NCI-H1417 (cell line): ENCODE measurements at regions not wholly inside any gene's neighbourhood (a gene's known extent, or its start where the extent isn't known, plus 50 kb on each side); places are given as distances from the start of the nearest gene placed in this dataset.
A peak's percentile ranks its signal among the peaks of the same experiment; 100 is the strongest.

ENCODE experiments used
- DNase-seq, 3 experiments: peaks; one replicate each; lab custom pipeline; 2025; lab: John Stamatoyannopoulos, UW

GRCh38 chr2:14336759-14337382, 295.6 kb upstream of the LRATD1 start:
- no peak for DNase-seq

GRCh38 chr2:14340703-14341102, 291.8 kb upstream of the LRATD1 start:
- DNase-seq, result no peak

GRCh38 chr2:14342313-14342712, 290.2 kb upstream of the LRATD1 start:
- no peak for DNase-seq

GRCh38 chr2:14344355-14344754, 288.2 kb upstream of the LRATD1 start:
- no peak for DNase-seq

- DNase-seq, result no peak
These were observed 284.3 kb upstream of the LRATD1 start for GRCh38 chr2:14348247-14348646.

- DNase-seq, result no peak
These were observed 281.7 kb upstream of the LRATD1 start for GRCh38 chr2:14350856-14351255.

GRCh38 chr2:14352067-14352466, 280.4 kb upstream of the LRATD1 start:
- no peak for DNase-seq

- DNase-seq, result no peak
These were observed 278.3 kb upstream of the LRATD1 start for GRCh38 chr2:14354231-14354630.

- no peak for DNase-seq
These were observed 277.4 kb upstream of the LRATD1 start for GRCh38 chr2:14355102-14355501.

GRCh38 chr2:14358339-14358738, 274.2 kb upstream of the LRATD1 start:
- DNase-seq, result no peak

- no peak for DNase-seq
These were observed 273.7 kb upstream of the LRATD1 start for GRCh38 chr2:14358774-14359173.

- no peak for DNase-seq
These were observed 269.4 kb upstream of the LRATD1 start for GRCh38 chr2:14363137-14363536.

- no peak for DNase-seq
These were observed 268.5 kb upstream of the LRATD1 start for GRCh38 chr2:14363976-14364375.

GRCh38 chr2:14364471-14364870, 268.0 kb upstream of the LRATD1 start:
- peak in 2 of 3 experiments; percentile 15 to 45 for DNase-seq

- peak in 2 of 3 experiments; percentile 39 to 65 for DNase-seq
These were observed 247.5 kb upstream of the LRATD1 start for GRCh38 chr2:14385043-14385442.

- DNase-seq, result no peak
These were observed 245.2 kb upstream of the LRATD1 start for GRCh38 chr2:14387332-14387731.

GRCh38 chr2:14388724-14389123, 243.8 kb upstream of the LRATD1 start:
- no peak for DNase-seq

- DNase-seq, result no peak
These were observed 235.9 kb upstream of the LRATD1 start for GRCh38 chr2:14396533-14397083.

GRCh38 chr2:14398641-14399040, 233.9 kb upstream of the LRATD1 start:
- DNase-seq, result no peak

- DNase-seq, result peak; percentile 97 to 100 (median 98)
These were observed 230.6 kb upstream of the LRATD1 start for GRCh38 chr2:14401873-14402272.

GRCh38 chr2:14408695-14409094, 223.8 kb upstream of the LRATD1 start:
- DNase-seq, result no peak

- no peak for DNase-seq
These were observed 215.0 kb upstream of the LRATD1 start for GRCh38 chr2:14417551-14417950.

GRCh38 chr2:14418115-14418514, 214.4 kb upstream of the LRATD1 start:
- DNase-seq, result no peak

GRCh38 chr2:14420851-14421250, 211.7 kb upstream of the LRATD1 start:
- no peak for DNase-seq
